ENCODE measurements at regions not wholly inside any gene's neighbourhood (a gene's known extent, or its start where the extent isn't known, plus 50 kb on each side); places are given as distances from the start of the nearest gene placed in this dataset.
"Not testable (repeated sequence)": the region's sequence is repeated elsewhere in the genome, so short reads cannot be mapped to it uniquely, and the experiment has no call there.

- no peak for TF ChIP-seq POLR2AphosphoS5 (IDR thresholded peaks at IDR 0.05)
- H3K9me3 ChIP-seq: no peaks in the 10 kb centered on the region
- H3K36me3 ChIP-seq: no peaks in the 10 kb centered on the region
- WGBS, 2 donors: 76 to 85% methylated on average over 18 of the region's 18 CpGs
- peaks cover 0 to 47% (median 7%) of the 10 kb centered on the region in 3 donors for H3K27me3 ChIP-seq
- H3K4me3 ChIP-seq: no peak overlapping the region
- no peak for DNase-seq
- intact Hi-C loops (cut with DNase I): no loop called here
- no peak overlapping the region for H3K27ac ChIP-seq
- no peaks in the 10 kb centered on the region for H3K4me1 ChIP-seq
These were observed 142.0 kb downstream of the BRD1 start for GRCh38 chr22:49685686-49686085.

DNA sequence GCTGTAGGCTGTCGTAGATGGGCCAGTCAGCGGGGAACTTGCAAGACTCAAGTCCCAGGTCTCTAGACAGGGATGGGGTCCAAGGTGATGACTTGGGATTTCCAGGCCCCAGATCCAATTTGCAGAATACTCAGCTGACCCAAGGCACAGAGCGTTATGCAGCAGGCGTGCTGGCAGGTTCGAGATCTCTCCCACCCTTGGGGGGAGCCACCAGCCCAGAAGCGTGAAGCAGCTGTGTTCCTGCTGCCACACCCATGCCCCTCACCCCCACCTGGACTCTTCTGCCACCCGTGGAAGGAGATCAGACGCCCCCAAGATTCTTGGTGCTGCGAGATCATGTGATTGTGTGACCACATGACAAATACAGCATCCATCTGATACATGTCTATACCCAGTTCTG, 142.6 kb downstream of the BRD1 start:
- Histone ChIP-seq H3K27ac (no peak overlapping the region), H3K4me3 (no peak overlapping the region), H3K27me3 (peaks cover 0 to 45% (median 7%) of the 10 kb centered on the region in 3 donors), H3K36me3 (no peaks in the 10 kb centered on the region), H3K4me1 (no peaks in the 10 kb centered on the region), H3K9me3 (no peaks in the 10 kb centered on the region)
- intact Hi-C loops (cut with DNase I): no loop called here
- TF ChIP-seq CTCF (IDR thresholded peaks at IDR 0.05) (no peak), POLR2A (IDR thresholded peaks at IDR 0.05) (no peak), EP300 (IDR thresholded peaks at IDR 0.05) (no peak), POLR2AphosphoS5 (IDR thresholded peaks at IDR 0.05) (no peak)
- 64 to 79% methylated on average over 9 of the region's 9 CpGs for WGBS, 2 donors
- no peak for DNase-seq

DNA sequence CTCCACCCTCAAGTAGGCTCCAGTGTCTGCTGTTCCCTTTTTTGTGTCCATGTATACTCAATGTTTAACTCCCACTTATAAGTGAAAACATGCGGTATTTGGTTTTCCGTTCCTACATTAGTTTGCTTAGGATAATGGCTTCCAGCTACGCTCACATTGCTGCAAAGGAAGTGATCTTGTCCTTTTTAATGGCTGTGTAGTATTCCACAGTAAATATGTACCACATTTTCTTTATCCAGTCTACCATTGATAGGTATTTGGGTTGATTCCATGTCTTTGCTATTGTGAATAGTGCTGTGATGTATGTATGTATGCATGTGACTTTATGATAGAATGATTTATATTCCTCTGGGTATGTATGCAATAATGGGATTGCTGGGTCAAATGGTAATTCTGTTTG, 144.6 kb downstream of the BRD1 start:
- intact Hi-C loops (cut with DNase I): no loop called here
- H3K27me3 ChIP-seq: peaks cover 0 to 34% (median 7%) of the 10 kb centered on the region in 3 donors
- H3K9me3 ChIP-seq: no peaks in the 10 kb centered on the region
- WGBS, 2 donors: 90 to 93% methylated on average over 3 of the region's 3 CpGs
- H3K4me3 ChIP-seq: no peak overlapping the region
- no peak for DNase-seq
- no peaks in the 10 kb centered on the region for H3K4me1 ChIP-seq
- TF ChIP-seq CTCF (IDR thresholded peaks at IDR 0.05): no peak
- TF ChIP-seq POLR2A (IDR thresholded peaks at IDR 0.05): no peak
- no peak overlapping the region for H3K27ac ChIP-seq
- H3K36me3 ChIP-seq: no peaks in the 10 kb centered on the region

- intact Hi-C loops (cut with DNase I); H3K9me3 ChIP-seq; H3K27ac ChIP-seq; H3K36me3 ChIP-seq; H3K4me1 ChIP-seq; H3K4me3 ChIP-seq: not testable (repeated sequence)
- peak; percentile 45 for DNase-seq
- WGBS, 2 donors: 89 to 95% methylated on average over 6 of the region's 6 CpGs
- peaks cover 0 to 33% (median 14%) of the 10 kb centered on the region in 3 donors for H3K27me3 ChIP-seq
These were observed 146.9 kb downstream of the BRD1 start for GRCh38 chr22:49680819-49681218.

DNA sequence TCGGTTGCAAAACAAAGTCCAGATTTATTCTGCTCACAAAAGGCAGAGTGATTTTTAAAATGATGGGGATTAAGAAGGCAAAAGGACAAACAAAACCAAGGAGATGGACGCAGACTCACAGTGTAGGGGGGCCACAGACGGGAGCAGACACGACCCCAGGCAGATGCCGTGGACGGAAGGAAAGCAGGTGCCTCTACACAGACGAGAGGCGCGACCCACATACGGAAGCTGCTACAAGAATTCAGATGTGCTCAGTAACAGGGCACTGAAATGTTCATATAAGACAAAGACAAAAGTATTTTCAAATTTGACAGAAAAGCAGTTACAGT, 148.9 kb downstream of the BRD1 start:
- Histone ChIP-seq H3K27me3 (peaks cover 0 to 45% (median 17%) of the 10 kb centered on the region in 3 donors), H3K27ac (no peak overlapping the region), H3K4me1 (no peaks in the 10 kb centered on the region), H3K36me3 (no peaks in the 10 kb centered on the region), H3K9me3 (no peaks in the 10 kb centered on the region), H3K4me3 (no peak overlapping the region)
- TF ChIP-seq POLR2A (IDR thresholded peaks at IDR 0.05): no peak
- TF ChIP-seq POLR2AphosphoS5 (IDR thresholded peaks at IDR 0.05): no peak
- TF ChIP-seq CTCF (IDR thresholded peaks at IDR 0.05): no peak
- no peak for TF ChIP-seq EP300 (IDR thresholded peaks at IDR 0.05)
- WGBS, 2 donors: 65 to 78% methylated on average over 10 of the region's 10 CpGs
- peak; percentile 28 for DNase-seq
- intact Hi-C loops (cut with DNase I): no loop called here

DNA sequence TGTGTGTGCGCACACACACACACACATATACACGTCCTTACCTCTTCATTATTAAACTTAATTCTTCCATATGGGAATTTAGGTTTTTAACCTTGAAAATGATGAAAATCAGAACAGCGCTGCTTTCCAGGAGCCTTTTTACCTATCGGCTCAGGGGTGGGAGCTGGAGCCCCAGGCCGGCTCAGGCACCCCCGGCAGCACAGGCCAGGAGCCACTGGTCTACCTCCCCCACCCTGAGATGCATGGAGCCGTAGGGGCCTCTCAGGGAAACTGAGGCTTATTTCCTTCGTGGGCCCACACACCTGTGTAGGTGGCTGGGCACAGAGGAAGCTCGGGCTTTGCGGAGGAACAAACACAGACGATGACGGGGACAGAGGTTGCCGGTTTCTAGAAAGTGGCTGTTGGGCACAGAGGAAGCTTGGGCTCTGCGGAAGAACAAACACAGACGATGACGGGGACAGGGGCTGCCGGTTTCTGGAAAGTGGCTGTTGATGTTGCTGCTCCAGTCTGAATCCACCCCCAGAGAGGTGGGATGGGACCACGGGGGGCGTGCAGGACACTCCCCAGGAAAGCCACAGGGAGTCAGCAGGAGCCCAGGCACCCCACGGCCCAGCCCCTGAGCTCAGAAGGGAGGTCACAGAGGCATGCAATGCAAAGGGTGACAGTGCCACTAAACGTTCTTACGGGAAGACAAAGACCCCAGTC, 149.4 kb downstream of the BRD1 start:
- Histone ChIP-seq H3K36me3 (no peaks in the 10 kb centered on the region), H3K4me1 (no peaks in the 10 kb centered on the region), H3K4me3 (no peak overlapping the region), H3K9me3 (no peaks in the 10 kb centered on the region), H3K27me3 (peaks cover 0 to 48% (median 20%) of the 10 kb centered on the region in 3 donors), H3K27ac (no peak overlapping the region)
- intact Hi-C loops (cut with DNase I): no loop called here
- 49 to 52% methylated on average over 22 of the region's 22 CpGs for WGBS, 2 donors
- DNase-seq: peak; percentile 35
- no peak for TF ChIP-seq POLR2AphosphoS5 (IDR thresholded peaks at IDR 0.05)
- no peak for TF ChIP-seq POLR2A (IDR thresholded peaks at IDR 0.05)
- TF ChIP-seq CTCF (IDR thresholded peaks at IDR 0.05): no peak
- no peak for TF ChIP-seq EP300 (IDR thresholded peaks at IDR 0.05)
